Germinal center (tissue), 1 donor: ENCODE measurements at regions not wholly inside any gene's neighbourhood (a gene's known extent, or its start where the extent isn't known, plus 50 kb on each side); places are given as distances from the start of the nearest gene placed in this dataset.

Source experiments
- DNase-seq: peaks from one replicate; pipeline ENCODE4 v3.0.0; 2012; ENCODE audit warnings: mixed read lengths, low spot score

DNA sequence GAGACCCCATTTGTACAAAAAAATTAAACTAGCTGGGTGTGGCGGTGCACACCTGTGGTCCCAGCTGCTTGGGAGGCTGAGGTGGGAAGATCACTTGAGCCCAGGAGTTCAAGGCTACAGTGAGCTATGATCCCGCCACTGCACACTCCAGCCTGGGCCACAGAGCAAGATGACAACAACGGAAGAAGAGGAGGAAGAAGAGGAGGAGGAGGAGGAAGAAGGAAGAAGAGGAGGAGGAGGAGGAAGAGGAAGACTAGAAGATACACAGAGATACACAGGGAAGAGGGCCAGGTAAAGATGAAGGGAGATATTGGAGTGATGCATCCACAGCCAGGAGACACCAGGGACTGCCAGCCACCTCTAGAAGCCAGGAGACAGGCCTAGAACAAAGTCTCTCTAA lies 75.7 kb upstream of the PTER start:
- DNase-seq = no peak

DNA sequence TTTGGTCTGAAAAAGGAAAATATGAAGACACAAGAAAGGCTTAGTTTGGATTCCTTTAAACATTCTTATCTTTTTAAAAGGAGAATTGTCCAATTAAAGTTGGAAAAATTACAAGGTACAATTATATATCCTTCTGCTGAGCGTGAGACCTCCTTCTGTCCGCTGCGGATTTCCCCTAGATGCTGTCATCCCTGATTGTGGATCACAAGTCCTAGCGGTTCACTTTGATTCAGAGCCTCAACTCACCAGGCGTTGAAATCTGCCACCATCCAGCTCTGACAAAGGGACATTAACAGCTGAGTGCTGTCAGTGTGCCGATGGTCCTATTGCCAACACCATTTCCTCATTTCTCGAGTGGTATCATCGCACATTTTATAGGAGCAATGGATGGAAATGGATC lies 73.1 kb upstream of the PTER start:
- no peak for DNase-seq

DNA sequence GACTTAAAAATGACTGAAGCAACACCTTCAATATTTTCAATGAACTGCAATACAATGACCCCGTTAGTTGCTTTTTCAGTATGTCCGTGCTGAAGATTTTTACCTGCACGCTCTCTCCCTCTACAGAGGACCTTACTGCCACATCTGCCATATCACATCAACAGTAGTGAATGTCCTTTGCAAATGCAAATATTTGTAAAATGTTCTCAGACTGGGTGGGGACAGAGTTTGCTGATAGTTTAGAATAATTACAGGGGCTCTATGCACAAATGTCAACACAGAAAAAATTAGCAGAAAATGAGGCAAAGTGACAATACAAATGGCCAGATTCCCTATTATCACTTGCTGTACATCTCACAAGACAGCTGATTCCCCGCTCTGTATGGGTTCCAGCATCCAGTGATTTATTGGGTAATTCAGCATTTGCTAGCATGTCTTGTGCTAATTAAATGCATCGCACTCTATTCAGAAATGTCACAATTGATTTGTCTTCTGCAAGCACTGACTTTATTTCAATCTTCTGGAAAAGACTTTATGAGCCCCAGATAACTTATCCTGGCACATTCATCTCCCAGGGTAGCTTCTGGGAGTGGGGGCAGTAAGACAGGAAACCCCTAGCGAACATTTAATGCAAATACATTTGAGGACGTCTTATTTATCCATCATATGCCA lies 69.1 kb upstream of the PTER start:
- no peak for DNase-seq

DNA sequence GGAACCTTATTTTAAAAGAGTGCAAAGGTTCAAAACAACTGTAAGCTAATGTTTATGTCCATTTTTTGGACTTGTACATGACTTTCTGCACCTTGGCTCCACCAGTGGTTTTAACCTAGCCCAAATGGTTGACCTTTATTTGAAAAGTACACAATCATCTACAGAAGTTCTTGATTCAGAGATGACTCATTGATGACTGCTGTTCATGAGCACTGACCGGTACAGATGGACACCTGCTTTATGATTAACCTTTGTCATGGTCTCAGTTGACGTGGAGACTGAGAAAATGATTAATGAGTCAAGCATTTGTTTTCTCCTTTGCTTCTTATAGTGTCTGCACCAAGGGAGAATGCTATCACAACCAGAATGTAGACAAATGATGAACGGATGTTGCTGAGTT lies 55.7 kb upstream of the PTER start:
- no peak for DNase-seq

- no peak for DNase-seq
Observed at GRCh38 chr10:16384021-16384420, 52.8 kb upstream of the PTER start.

- DNase-seq = no peak
Observed at GRCh38 chr10:16386855-16387254, 50.0 kb upstream of the PTER start.
